DMS53 (cell line): ENCODE measurements at regions not wholly inside any gene's neighbourhood (a gene's known extent, or its start where the extent isn't known, plus 50 kb on each side); places are given as distances from the start of the nearest gene placed in this dataset.

Experiments used
- DNase-seq: peaks from one replicate; lab custom pipeline; 2025; lab: John Stamatoyannopoulos, UW

DNA sequence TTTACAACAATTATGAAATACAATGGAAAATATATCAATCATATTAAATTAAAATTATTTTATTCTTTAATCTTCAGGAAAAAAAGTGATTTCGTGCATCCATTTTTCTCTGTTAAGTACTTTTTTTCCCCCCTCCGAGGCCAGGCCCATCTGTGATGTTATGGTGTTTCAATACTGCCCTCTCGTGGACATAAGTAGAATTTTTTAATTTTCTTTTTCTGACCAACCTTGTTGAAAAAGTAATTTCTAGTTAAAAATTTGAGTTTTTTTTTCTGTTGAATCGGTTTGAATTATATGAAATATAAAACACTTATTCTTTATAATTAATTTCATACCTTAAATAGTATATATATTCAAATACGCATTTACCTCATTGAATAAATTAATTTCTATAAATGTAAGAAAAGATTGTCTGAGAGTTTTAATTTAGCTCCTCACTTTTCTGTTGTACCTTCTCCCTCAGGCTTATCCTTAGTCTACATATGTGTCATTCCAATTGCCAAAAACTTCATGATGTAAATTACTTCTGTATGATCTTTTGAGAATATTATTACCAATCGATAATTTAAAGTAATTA, 175.8 kb upstream of the TECRL start:
- DNase-seq = peak; percentile 74

DNA sequence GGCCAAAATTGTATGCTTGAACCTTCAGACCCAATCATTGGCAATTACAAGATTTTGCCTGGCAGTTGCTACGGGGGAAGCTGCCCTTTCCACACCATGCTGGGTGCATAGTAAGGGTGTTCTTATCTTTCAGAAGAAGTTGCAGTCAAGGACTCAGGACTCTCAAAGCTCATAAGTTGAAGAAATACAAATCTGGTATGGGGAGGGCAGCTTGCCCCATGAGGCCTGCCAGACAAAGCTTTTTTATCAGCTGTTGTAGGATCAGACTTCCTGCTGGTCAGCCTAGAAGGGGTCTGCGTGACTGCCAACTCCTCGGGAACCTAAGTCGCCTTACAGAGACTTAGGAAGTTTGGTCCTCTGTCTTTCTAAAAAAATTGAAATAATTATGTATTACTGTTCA, 174.9 kb upstream of the TECRL start:
- DNase-seq = no peak

DNA sequence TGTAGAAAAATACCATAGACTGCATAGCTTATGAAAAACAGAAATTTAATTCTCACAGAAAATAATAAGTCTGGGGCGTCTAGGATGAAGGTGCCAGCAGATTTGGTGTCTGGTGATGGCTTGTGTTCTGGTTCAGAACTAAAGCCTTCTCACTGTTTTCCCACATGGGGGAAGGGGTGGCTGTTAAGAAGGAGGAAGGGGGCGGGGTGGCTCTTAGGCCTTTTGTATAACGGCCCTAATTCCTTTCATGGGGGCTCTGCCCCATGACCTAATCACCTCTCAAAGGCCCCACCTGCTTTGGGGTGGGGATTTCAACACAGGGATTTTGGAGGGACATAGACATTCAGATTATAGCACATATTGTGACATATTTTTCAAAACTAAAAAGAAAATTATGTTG, 173.2 kb upstream of the TECRL start:
- no peak for DNase-seq

DNA sequence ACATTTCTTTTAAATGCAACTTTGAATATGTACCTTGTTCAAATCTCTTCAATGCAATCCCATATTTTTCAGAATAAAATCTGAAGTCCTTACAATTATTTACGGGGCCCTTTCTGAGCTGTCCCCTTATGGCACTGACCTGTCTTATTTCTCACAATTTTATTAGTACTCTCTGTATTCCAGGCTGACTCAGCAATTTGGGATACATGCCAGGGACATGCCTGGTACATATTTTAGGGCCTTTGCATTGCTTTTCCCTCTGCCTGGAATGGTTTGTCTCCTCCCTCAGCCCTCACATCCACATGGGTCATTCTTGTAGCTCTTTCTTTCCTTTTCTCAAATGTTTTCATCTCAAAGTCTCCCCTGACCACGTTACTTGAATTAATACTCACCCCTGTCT, 172.2 kb upstream of the TECRL start:
- no peak for DNase-seq

DNA sequence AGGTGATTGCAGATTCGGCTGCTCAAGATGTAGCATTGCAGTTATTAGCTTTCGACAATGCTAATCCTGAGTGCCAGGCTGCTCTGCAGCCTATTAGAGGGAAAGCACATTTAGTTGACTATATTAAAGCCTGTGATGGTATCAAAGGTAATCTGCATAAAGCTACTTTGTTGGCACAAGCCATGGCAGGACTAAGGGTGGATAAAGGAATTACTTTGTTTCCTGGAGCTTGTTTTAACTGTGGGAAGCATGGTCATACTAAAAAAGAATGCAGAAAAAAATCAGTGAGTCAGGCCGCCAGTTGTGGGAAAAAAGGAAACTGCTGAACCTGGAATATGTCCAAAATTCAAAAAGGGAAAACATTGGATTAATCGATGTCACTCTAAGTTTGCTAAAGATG, 154.9 kb upstream of the TECRL start:
- peak; percentile 4 for DNase-seq

DNA sequence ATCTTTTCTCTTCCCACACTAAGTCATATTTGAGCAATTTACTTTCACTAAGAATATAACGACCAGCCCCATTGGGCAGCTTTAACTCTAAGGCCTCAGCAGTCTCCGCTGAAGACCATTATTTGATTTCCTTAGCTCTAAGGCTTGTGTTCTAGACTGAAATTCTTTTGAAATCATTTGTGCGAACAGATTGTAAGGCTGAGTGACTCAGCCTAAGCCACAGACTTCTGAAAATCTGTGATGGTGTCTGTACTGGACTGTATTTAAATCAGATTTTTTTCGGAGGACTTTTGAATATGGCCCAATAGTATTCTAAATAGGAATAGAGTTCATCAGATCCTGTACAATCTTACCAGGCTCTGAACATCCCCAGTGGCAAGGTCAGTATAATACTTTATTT, 150.3 kb upstream of the TECRL start:
- no peak for DNase-seq

DNA sequence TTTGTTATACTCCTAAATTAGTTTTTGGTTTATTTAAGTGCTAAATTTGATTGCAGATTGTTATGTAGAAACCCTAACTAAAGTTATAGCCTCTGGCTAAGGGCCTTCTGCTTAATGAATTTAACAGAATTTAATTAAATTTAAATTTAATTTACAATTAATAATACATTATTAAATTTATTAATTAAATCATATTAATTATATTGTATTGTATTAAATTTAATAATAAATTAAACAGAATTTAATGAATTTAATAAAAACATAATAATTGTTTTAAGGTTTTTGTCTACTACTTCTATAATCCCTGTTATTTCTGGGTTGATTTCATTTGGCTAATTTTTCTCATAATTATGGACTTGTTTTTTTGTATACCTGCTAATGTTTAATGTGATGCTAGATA, 141.9 kb upstream of the TECRL start:
- DNase-seq = no peak

DNA sequence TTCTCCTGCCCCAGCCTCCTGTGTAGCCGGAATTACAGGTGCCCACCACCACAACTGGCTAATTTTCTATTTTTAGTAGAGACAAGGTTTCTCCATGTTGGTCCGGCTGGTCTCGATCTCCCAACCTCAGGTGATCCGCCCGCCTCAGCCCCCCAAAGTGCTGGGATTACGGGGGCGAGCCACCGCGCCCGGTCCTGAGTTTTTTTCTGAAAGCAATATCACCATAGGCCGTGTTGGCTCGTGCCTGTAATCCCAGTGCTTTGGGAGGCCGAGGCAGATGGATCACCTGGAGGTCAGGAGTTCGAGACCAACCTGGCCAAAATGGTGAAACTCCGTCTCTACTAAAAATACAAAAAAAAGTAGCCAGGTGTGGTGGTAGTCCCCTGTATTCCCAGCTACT, 136.3 kb upstream of the TECRL start:
- no peak for DNase-seq

DNA sequence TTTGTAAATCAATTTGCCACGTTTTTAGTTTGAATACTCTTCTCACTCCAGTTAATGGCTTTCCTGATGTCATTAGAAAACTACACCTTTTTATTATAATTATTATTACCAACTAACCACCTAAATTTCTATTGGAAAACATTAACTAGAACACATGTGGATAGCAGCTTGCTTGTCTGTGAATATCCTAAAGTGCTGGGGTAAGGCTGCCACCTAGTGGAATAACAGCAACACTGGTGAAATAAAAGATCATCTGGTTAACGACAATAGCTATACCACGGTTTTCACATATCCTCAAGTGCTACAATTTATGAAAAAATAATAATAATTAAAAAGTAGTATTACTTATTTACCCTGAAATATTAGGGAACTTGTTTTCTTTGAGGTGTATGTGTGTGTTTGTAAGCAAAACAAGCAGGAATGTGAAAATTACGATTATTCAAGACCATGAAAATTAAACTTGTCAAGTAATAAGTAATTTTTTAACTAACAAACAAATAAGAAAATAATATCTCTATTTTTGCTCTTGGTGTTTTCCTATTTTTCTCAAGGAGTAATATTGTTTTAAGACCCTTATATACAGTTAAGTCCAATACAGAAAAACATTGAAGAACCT, 130.1 kb upstream of the TECRL start:
- DNase-seq = peak; percentile 70

DNA sequence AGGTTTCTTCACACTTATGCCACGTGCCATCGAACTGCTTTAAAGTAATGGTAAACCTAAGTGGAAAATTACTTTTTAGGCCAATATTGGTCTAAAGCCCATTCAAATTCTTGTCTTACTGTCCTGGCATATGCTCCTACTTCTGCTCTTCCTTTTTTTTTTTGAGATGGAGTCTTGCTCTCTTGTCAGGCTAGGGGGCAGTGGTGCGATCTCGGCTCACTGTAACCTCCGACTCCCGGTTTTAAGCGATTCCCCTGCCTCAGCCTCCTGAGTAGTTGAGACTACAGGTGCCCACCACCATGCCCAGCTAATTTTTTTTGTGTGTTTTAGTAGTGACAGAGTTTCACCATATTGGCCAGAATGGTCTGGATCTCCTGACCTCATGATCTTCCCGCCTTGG, 129.0 kb upstream of the TECRL start:
- DNase-seq = no peak

DNA sequence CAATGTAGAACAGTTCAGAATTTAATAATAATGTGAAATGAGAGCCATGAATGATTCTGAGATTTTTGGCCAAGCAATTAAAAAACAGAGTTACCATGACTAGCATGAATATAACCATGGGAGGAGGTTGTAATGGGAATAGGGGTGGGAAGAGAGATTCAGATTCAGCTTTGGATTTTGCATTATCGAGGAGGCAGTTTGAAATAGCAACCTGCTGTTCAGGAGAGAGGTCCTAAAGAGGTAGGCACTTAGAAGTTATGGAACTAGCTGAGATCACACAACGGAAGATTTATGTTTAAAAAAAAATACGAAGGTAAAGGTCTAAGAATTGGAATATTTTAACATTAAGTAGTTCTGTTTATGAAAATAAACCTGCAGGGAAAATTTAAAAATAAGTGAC, 124.4 kb upstream of the TECRL start:
- no peak for DNase-seq

DNA sequence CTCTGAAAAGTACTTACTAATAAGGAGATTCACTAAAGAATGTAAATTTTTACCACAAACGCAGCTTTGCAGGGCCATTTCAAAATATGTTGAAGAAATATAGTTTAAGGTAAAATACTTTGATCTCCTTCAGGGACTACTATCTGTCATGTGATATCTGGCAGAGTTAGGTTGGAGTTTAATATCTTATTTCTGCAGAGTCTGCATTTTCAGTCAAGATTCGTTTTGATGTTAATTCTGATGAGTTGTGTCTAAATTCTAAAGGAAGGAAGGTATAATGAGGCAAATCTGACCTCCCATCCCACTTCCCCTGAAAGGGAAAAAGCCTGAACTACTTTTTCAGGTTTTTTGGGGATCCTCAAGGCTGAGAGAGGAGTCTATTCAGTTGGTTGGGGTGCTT, 123.9 kb upstream of the TECRL start:
- DNase-seq = no peak

DNA sequence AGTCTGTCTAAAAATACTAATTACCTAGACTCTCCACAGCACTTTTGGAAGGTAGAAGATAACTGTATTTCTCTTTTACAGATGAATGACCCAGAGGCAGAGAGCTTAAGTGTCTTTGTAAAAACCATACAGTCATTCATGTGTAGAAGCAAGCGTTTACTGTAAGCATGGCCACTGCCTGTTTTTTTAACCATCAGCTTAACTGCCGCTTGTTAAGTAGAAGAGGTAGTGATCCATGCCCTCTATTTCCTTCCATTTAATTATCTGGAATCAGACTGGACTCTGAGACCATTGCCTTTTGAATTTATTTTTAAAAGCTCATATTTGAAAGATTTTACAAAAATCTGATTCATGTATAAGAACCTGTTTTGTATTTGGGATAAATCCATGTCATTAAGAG, 111.2 kb upstream of the TECRL start:
- DNase-seq = peak; percentile 8

DNA sequence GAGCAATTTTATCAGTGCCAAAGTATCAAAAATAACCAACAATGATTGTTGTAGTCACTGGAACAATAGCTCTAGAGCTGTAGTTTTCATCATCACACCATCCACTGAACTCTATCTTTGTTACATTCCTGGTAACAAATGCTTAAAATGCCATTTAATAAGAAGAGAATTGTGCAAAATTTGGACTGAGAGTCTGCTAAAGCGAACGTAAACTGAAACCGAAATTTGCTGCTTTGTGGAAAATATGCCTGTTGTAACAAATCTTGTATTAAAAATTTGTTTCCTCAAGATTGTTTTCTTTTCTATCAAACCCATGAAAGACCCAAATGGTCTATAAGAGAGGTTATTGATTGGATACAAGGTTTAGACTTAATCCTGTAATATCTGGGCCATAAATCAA, 109.3 kb upstream of the TECRL start:
- no peak for DNase-seq

DNA sequence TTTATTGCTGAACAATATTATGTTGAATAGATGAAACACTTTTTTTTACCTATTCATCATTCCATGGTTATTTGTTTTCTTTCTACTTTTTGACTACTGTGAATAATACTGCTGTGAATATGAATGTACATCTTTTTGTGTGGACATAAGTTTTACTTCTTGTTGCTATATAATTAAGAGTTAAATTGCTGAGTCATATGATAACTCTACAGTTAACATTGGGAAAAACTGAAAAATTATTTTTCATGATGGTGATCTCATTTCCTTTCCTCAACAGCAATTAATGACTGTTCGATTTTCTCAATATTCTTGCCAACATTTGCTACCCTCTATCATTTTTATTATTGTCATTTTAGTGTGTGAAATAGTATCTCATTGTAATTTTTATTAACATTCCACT, 106.9 kb upstream of the TECRL start:
- no peak for DNase-seq

DNA sequence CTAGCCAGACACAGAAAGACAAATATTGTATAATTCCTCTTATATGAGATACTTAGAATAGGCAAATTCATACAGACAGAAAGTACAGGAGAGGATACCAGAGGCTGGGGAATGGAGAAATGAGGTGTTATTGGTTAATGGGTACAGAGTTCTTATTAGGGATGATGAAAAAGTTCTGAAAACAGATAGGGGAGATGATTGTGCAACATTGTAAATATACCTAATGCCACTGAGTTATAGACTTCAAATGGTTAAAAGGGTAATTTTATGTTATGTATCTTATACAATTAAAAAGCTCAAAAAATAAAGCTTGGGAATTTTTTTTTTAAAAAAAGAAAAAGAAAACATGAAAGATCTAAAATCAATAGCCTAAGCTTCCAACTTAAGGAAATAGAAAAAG, 98.8 kb upstream of the TECRL start:
- no peak for DNase-seq

DNA sequence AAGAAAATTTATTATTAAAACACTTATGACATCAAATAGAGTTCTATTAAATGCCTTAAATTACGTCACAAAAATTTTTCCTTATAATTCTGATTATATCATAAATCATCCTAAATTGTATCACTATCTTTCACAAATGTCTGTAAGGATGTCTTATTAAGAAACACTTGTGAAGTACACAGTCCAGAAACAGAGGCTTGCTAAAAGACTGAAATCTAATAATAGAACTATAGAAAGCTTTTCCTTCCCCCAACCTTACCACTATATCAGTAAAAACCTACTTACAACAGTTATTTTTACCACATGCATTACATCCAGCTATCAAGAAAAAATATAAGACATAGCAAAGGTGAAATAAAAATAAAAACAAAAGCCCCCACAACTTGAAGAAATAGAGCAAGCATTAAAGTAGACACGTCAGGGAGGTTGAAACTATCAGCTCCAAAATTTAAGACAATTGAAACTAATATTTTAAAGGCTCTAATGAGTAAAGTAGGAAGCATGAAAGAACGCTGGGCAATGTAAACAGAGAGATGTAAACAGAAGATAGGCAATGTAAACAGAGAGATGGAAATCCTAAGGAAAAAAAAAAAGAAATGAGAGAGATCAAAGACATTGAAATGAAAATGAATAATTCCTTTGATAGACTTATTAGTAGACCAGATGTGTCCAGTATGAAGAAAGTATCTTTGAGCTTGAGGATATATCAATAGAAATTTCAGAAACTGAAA, 94.9 kb upstream of the TECRL start:
- DNase-seq = peak; percentile 51

DNA sequence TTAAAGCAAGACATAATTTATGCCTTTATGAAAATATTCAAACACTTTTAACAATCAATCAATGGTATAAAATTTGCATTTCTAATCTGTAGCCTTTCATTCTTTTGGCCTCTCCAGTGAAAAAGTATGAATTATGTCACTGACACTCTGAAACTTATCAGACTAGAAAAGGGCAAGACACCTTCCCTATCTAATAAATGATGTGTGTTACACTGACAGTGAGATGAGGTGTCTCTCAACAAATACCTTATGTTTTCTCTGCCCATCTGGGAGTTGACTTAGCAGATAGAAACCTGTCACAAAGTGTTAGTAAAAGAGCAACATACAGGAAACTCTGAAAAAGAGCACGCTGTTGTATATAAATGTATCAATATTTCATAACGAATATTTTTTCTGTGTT, 94.2 kb upstream of the TECRL start:
- DNase-seq = peak; percentile 2

DNA sequence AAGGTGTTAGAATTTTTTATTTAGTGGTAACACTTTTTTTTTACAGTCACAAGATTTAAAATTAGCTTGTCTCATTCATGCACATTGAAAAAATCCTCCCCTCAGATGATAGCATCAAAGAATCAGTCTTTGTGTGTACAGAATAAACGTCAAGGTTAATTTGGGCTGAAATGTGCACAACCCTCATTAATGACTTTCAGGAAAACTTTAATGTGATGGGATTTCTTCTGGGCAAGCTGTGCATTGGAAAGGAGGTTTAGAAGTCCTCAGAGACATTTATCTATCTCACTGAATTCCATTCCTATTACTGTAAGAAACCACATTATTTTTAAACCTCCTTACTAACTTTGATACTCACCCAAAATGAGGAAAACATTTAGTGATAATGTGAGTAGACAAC, 88.2 kb upstream of the TECRL start:
- no peak for DNase-seq

DNA sequence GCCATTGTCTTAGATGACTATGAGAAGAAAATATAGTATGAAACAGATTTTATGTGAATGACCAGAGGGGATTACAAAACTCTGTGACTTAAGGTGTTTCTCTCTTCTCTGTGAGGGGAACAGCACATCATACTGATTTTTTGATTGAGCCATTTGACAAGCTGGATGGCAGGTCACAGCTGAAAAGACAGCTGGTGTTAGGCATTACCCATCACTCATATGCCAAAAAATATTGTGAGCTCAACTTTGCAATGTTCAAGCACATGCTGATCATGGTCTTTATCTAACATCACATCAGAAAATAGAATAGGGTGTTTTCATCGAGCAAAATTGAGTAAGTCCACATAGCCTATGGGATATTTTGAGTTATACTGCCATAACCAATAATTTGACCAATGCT, 86.7 kb upstream of the TECRL start:
- no peak for DNase-seq

DNA sequence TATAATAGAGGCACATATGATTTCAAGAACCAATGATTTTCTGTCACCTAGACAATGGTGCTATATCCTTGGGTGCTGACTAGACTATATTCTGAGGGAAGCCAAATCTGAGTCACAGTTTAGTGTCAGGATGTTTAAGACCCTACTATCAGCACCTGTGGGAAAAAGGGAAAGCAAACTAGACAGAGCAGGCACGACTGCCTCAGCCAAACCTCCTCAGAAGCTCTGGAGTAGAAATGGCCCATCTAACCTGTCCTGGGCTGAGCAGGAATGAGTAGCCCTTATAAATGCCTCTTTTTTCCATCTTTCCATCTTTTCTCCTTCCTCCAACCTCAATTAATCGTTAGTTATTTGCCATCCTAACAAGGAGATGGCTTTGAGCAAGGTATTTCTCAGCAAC, 80.4 kb upstream of the TECRL start:
- no peak for DNase-seq

DNA sequence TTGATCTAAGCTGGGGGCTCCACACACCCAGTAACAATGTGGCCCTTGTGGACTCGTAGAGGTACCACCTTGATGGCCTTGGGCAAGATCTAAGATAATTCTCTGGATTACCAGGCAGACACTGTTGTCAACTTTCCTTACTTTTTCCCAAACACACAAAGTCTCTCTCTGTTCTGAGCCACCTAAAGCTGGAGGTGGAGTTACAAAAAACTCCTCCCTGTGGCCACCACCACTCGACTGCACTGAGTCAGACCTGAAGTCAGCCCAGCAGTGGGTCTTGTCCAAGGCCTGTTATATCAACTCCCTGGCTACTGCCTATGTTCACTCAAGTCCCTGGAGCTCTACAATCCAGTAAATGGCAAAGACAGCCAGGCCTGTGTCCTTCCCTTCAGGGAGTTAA, 70.1 kb upstream of the TECRL start:
- DNase-seq = no peak

DNA sequence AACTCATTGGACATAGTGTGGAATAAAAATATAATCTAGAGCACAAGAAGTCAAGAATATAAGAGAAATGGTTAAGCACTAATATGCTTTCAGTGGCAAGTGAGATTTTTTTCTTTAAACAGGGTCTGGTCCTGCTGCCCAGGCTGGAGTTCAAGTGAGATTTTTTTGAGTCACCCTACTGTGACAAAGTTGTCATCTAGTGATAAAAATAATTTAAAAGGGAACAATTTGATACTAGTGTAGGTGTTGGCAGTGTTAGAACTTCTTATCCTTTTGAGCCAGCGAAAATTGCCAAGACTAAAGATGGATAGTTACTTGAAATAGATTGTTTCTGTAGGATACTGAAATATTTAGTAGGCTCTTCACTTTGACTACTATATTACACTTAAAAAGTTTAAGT, 67.9 kb upstream of the TECRL start:
- no peak for DNase-seq

DNA sequence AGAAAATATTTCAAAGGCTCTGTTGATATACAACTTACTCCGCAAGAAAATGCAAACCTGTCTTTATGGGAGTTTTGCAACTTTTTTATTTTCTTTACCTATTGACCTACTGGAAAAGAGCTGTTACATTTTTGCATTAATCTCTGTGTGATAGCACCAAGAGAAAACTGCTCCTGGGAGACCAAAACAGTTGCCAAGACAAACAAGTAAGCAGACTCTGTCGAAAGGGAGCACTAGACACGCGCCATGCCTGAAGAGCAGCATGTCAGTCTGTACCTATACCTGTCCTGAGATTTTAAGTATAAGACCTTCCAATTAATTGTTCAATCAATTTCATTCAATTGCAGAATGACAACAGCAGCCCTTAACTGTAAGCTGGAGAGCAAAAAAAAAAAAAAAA, 56.0 kb upstream of the TECRL start:
- DNase-seq = peak; percentile 4
